Transverse colon (tissue), 3 donors: ENCODE measurements at regions not wholly inside any gene's neighbourhood (a gene's known extent, or its start where the extent isn't known, plus 50 kb on each side); places are given as distances from the start of the nearest gene placed in this dataset.

Experiments used
- POLR2A ChIP-seq: fragments of 450-650 bp; IDR thresholded peaks from one replicate; pipeline ENCODE4 v1.6.1; 2016; ENCODE audit warnings: antibody characterized with exemption, mild to moderate bottlenecking, moderate library complexity
- TF ChIP-seq, protein P1 (sequence below), 5 experiments: fragments of 200-600 bp in 3 of 5; fragments of 450-650 bp in 2 of 5; sonication (generic) in 3 of 5; IDR thresholded peaks; 1 replicate in 2 of 5; 2 replicates in 3 of 5; pipeline ENCODE4 v1.5.1; 2016 to 2017; ENCODE audit warnings: antibody characterized with exemption in 5 of 5, inconsistent platforms in 3 of 5, mild to moderate bottlenecking in 2 of 5, moderate library complexity in 1 of 5

DNA sequence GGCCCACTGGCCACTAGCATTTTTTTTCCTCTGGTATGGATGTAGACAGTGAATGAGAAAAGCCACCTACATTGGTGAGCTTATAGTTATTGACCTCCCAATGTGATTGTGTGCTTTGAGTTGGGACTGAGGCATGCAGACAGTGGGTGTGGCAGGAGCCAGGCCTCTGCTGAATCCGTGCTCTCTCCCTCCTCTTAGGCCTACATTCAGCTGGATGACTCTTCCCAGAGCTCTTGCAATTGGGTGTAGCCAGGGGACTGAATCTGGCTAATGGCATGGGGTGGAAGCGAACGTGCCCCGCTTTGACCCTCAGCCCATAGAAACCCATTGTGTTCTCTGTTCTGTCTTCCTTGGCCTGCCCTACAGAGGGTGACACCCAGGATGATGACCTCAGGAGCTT lies 698.3 kb upstream of the HS6ST1 start:
- TF ChIP-seq, protein P1, sequence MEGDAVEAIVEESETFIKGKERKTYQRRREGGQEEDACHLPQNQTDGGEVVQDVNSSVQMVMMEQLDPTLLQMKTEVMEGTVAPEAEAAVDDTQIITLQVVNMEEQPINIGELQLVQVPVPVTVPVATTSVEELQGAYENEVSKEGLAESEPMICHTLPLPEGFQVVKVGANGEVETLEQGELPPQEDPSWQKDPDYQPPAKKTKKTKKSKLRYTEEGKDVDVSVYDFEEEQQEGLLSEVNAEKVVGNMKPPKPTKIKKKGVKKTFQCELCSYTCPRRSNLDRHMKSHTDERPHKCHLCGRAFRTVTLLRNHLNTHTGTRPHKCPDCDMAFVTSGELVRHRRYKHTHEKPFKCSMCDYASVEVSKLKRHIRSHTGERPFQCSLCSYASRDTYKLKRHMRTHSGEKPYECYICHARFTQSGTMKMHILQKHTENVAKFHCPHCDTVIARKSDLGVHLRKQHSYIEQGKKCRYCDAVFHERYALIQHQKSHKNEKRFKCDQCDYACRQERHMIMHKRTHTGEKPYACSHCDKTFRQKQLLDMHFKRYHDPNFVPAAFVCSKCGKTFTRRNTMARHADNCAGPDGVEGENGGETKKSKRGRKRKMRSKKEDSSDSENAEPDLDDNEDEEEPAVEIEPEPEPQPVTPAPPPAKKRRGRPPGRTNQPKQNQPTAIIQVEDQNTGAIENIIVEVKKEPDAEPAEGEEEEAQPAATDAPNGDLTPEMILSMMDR (IDR thresholded peaks at IDR 0.05): no peak
- TF ChIP-seq POLR2A: no peak
